ENCODE measurements at regions not wholly inside any gene's neighbourhood (a gene's known extent, or its start where the extent isn't known, plus 50 kb on each side); places are given as distances from the start of the nearest gene placed in this dataset.

DNA sequence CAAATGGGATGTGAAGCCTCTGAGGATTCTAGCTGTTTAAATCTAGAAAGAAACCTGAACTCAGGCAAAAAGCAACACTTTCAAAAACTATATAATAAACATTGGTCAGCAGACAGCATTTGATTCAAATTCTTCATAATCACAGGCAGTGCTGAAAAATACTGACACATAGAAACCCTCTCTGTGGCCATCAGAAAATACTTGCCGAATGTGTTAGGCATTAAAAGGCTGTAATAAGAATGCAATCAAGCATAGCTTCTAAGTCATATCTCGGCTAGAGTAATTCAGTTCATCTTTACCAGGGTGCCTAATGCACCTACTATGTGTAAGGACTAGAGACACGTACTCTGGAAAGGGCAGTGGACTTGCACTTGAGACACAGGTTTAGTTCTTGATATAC, 405.3 kb upstream of the SGCD start:
- no peak for DNase-seq (ENCODE audit: low spot score)

DNA sequence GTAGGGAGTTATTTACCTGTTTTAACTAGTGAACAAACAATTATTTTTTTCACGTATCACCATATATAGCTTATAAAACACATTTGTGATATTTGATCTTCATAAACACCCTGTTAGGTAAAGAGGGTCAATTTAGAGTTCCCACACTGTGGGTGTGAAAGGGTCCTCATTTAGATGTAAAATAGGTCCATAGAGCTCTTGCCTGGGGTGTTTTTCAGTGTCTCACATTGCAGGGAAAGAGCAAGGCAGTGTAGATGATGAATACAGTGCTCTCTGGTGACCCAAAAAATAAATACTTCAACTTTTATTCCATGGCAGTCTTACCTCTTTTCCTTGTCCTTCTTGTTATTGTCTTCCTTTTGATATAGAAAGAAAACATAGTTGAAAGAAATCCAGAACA, 403.2 kb upstream of the SGCD start:
- DNase-seq (ENCODE audit: low spot score), result no peak

DNA sequence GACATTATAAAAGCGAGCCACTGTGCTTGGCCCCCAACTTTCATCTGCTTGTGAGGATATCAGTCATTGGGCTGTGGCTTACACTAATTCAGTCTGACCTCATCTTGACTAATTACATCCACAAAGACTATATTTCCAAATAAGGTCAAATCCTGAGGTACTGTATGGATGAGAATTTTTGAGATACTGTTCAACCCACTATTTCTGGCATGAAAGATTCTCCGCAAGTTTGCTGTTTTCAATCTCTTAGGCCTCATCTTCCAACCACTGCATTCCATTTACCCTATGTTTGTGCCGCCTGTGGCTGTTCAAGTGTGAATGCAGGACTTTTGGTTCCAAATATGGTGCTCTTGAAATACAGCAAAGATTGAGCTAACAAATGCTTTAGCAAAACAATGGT, 400.9 kb upstream of the SGCD start:
- DNase-seq (ENCODE audit: low spot score), result no peak

DNA sequence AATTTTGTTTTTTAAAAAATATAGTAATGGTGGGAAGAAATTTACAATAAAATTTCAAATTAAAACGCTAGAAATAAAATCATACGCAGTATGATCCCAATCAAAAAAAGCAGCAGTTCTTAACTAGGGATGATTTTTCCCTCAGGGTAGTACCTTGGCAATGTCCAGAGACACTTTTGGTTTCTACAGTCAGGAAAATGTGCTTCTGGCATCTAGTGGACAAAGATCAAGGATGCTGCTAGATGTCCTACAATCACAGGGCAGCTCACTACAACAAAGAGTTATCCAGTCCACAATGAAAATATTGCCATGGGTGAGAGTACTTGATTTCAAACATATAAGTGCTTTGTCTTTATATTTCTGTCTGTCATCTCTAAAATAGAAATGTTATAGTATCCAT, 400.2 kb upstream of the SGCD start:
- DNase-seq (ENCODE audit: low spot score), result no peak

DNA sequence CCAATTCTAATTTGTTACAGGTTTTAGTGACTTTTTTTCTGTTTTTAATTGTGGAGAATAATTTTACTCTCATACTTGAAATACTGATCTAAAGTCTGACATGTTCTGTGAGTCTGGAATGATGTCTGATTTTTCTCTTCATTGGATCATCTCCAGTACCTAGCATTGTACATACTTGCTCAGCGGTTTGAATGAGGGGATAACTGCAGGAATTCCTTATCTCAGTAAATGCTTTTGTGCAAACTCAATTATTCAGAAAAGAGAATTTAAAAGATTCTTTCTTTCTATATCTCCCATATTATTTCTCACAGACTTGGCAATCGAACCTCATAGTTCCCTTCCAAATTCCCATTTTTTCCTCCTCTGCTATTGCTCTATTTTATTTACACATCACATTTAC, 397.9 kb upstream of the SGCD start:
- no peak for DNase-seq (ENCODE audit: low spot score)

DNA sequence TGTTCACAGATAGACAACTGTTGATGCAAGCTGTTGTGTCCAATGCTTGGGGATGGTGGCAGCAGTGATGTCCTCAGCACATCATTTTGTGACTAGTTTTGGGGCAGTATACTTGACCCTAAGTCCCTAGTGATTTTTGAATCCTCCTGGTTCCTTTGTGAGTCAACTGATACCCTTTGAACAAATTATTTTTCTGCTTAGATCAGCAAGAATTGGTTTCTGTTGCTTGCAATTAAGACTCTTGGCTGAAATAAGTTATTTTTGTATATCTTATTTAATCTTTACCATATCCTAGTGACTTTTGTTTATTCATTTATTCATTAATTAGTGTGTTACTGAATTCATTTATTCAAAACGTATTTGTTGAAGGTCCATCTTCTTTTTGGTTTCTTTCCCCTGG, 392.0 kb upstream of the SGCD start:
- no peak for DNase-seq (ENCODE audit: low spot score)

DNA sequence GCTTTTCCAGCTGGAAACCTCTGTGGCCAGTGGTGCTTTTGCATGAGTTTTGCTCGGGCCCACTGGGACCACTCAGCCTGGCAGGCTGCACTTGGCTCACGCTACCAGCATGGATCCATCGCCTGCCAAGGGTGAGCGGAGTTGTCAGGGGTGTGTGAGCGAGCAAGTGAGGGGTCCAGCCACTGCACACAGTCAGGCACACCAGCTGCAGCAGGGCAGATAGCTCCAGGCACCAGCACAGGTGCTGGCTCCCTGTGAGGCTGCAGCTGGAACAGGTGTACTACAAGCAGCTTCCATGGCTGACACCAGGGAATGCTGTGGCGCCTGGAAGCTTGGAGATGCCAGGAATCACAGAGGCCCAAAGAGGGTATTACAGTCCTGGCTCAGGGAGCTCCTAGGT, 391.2 kb upstream of the SGCD start:
- DNase-seq (ENCODE audit: low spot score), result no peak

DNA sequence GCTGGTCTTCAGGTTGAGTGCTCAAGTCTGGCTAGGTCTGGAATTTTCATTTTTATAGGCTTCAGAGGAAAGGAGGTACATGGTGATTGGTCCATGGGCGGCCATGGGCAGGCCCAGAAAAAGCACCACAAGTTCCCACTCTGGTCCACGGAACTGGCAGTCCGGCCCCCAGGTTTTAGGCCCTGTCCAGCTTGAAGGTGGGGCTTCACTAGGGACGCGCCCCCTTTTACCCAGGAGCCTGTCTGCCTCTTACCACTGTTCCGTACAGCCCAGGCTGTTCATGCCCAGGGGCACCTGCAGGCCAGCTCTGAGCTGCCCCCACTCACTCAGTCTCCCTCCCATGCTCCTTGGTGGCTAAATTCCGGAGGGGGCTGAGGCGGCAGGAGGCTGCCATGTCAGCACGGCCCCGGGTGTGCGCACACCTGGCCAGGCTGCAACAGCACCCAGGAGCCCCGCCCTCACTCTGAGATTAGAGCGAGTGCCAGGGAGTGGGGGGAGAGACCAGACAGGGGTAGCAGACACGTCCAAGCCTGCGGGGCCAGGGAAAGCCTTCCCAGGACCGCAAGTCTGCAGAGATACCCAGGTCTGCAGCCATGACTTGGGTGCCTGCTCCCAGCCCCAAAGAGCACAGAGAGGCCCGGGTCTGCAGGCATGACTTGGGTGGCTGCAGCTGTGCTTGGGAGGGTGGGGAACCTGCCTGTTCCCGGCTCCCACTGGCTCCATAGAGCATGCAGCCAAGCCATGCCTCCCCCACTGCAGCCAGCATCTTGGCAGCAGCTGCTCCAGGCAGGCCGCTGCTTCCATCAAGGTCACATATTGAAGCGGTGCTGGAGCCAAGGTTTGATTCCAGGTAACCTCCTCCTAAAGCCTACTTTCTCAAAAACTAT, 390.2 kb upstream of the SGCD start:
- no peak for DNase-seq (ENCODE audit: low spot score)

DNA sequence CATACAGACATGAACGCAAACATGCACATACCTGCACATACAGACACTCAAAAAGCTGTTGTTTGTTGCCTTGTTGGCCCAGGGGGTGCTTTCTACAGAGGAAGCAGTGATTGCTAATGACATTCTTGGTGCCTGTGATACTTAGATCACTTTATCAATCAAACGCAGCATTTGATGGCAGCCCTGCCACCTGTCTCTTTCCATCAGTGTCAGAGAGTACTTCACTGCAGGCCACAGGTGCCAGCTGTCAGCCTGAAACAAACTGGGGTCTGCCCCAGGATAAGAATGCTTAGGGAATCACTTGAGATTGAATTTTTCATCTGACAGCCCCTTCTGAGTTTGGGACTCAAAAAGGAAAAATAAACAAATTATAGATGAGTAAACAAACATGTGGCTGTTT, 388.9 kb upstream of the SGCD start:
- no peak for DNase-seq (ENCODE audit: low spot score)

DNA sequence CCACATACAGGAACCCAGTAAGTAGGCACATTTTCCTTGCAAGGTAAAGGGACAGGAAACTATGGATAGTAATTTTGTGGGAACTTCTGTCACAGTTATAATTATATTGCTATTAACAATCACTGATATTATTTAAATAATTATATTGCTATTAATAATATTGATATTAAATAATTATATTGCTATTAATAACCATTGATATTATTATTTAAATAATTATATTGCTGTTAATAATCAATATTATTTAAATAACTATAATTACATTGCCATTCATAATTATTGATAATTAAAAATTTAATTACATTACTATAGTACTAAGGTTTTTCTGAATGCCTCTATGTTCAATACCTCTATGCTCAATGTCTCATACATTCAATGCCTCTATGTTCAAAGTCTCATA, 385.6 kb upstream of the SGCD start:
- no peak for DNase-seq (ENCODE audit: low spot score)

DNA sequence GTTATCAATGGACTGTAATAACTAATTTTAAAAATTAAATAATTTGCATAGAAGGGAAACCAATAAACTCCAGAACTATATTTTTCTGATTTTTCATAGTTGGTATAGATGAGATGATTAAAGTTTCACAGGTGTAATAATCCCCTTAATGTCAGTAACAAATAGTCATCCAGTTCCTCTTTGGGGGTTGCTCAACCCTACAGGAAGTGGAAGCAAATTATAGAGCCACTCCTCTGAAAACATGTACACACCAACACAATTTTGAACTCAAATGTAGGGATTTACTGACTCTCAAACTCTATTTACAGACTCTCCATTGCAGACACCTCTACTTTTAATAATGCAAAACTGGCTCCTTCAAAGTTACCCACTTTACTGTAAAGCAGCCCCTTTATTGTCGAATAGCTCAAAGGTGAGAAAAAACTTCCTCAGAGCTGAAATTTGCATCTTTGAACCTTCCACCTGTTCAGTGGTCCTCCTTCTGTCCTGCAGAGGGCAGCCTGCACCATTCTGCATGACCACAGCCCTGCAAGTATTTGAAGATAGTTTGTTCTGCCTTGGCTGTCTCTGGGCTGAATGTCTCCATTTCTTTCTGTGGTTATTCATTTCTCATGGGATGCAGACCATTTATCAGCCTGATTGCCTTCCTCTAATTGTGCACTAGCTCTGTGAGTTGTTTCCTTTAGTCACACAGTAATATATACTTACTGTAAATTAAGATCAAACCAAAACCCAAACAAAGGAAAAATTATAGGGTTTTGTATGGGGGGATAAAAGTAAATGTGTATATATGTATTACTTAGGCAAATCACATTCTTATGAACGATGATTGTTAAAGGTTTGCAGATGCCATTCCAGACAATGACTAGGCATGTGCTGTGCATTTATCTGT, 383.2 kb upstream of the SGCD start:
- peak; percentile 58 for DNase-seq (ENCODE audit: low spot score)

DNA sequence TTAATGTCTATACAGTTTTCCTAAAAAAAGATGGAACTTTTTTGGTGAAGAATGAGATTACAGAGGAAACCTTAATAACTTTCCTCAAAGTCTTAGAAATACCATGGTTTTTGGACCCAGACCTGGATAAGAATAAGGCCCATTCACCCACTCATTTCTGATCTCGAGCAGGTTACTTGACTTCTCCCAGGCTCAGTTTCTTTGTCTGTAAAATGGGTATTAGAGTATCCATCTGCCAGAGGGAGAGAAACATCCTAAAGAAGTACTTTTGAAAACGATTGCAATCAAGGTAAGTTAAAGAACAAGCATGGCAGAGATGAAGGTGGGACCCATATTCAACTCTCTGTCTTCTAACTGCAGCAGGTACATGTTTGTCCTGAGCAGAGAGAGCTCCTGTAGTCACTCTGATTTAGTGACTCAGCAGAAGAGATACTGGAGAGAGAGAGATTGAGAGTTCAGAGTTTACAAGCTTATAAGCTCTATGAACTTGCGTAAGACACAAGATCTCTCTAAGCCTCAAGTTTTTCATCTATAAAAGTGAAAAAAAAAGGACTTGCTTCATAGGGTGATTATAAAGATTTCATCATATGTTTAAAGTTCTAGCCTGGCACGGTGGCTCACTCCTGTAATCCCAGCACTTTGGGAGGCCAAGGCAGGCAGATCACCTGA, 379.4 kb upstream of the SGCD start:
- no peak for DNase-seq (ENCODE audit: low spot score)

DNA sequence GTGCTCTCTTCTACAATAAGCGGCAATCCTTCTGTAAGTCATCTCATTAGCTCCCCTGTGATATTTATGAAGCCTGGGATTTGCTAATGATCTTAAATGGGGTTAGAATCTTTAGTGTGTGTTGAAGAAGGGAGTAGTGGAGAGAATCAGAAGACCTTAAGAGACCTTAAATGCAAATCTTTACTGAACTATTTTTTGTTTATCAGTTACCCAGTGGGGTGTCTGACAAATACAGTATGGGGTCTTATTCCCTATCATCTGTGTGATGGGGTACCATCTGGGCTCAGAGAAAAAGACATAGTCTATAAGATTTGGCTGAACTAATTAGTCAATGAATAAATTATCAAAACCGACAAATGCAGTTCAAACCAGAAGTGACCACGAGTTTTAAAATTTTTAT, 378.4 kb upstream of the SGCD start:
- DNase-seq (ENCODE audit: low spot score), result no peak

DNA sequence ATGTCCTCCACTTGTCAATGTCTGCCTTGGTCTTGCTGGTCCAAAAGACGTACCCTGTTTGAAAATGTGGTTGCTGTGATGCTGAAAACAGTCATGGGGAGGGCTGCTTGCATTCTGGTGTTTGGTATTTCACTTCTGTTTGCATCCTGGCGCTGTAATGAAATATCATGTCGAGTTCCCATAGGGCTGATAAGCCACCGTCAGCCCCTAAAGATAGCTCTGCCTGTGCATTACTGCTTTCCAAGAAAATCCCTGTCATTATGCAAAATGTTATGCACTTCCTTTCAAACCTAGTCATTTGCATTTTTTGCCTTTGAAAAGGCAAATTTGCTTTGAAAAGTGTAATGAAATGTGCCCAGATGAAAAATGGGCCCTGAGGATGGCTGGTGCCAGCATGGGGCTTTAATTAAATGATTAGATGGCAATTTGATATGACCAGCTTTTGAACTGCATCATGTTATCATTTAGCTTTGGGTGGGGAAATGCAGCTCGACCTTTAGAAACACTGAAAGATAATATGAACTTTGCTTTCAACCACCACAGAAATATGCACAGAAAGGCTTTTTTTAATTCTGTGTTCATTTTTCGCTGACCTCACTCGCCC, 374.4 kb upstream of the SGCD start:
- no peak for DNase-seq (ENCODE audit: low spot score)

DNA sequence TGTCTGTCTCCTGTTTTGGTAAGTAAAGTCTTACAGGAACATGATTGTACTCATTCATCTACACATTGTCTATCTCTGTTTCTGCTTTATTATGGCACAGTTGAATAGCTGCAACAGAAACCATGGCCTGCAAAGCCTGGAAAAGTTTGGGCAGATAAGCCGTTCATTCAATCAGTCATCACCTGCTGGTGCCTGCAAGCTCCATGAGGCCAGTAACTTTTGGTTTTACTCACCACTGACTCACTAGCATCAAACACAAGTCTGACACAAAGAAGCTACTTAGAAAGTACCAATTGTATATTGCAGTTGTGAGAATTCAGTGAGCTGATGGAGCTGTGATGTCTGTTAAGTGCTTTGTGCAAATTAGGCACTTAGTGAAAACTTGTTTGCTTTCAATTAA, 373.6 kb upstream of the SGCD start:
- no peak for DNase-seq (ENCODE audit: low spot score)

DNA sequence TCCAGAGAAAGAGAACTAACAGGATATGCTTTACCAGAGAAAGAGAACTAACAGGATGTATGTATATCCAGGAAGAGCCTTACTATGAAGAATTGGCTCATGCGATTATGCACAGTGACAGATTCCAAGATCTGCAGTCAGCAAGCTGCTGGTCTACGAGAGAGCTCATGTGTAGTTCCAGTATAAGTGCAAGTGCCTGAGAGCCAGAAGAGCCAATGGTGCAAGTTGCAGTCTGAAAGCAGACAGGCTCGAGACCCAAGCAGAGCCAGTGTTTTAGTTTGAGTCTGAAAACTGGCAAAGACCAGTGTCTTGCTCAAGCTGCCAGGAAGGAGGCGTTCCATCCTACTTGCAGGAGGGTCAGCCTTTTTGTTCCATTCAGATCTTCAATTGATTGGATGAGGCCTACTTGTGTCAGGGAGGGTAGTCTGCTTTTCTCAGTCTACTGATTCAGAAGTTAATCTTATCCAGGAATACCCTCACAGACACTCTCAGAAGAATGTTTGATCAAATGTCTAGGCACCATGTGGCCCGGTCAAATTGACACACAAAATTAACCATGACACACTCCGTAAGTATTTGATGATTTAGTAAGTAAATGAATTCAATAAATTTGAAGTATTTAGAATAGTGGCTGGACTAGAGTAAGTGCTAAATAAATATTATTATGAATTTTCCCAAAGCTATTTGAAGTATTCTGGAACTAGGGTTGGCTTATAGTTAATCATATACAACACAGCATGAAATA, 372.1 kb upstream of the SGCD start:
- DNase-seq (ENCODE audit: low spot score), result no peak

DNA sequence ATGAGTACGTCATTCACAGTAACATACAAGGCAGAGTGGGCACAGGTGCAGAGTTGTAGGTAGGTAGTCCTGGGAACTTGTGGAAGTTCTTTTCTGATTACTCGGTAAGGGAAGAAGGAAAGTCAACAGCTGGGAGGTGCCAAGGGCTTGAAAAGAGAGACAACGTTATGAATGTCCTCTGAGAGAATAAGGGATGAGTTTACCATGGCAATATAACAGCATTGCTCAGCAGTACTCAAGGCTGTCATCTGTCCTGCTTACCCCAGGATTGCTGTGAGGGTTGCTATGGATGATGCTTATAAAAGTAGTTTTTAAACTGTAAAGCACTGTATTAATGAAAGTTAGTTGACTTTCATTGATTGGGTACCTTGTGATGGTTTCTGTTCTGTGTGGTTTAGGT, 369.1 kb upstream of the SGCD start:
- DNase-seq (ENCODE audit: low spot score), result no peak

DNA sequence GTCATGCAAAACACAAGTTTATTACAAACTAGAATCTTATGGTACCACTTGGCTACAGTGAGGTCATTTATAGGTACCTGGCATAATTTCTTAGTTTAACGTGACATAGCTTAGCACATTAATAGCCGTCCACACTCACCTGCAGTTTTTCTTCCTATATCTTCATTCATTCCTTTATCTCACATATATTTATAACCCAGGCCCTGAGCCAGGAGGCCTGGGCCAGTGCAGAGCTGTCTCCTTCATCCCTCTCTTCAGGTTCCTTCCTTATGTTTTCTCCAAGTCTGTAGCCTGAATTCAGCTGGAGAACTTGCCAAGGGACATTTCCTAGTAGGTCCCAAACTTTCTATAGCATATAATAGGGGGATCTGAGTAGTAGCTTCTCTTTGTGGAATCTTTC, 367.9 kb upstream of the SGCD start:
- DNase-seq (ENCODE audit: low spot score), result no peak

DNA sequence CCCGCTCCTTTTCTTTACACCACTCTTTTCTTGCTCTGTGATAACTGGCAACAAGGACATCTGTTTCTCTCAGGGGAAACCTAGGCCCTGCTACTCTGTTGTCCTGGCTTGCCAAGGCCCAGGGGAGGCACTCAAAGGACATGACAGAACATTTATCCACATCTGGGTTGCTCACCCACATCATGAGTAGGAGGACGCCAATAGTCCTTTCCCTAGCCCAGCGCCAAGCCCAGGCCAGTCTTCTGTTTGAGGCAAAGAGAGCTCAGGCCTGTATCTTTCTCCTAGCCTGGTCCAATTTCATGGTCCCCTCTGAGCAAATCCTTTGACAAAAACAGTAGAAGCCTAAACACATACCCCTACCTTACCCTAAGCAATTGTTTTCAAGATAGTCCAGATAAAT, 366.8 kb upstream of the SGCD start:
- DNase-seq (ENCODE audit: low spot score), result no peak

DNA sequence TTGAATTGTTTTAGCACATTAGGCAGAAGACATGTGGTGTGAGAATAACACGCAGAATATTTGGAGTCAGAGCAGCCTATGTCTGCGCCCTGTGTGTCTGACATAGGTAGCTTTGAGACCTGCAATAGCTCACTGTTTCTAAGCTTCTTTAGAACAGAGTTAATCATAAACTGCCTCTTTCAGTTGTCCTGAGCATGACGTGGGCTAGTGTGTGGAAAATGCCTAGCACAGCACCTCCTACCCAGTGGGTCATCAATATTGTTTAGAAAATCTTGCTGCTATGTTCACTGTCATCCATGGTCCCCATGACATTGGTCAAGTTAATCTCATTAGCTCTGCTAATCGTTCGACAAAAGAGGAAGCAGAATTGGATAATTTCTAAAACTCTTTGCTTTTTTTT, 357.4 kb upstream of the SGCD start:
- no peak for DNase-seq (ENCODE audit: low spot score)

DNA sequence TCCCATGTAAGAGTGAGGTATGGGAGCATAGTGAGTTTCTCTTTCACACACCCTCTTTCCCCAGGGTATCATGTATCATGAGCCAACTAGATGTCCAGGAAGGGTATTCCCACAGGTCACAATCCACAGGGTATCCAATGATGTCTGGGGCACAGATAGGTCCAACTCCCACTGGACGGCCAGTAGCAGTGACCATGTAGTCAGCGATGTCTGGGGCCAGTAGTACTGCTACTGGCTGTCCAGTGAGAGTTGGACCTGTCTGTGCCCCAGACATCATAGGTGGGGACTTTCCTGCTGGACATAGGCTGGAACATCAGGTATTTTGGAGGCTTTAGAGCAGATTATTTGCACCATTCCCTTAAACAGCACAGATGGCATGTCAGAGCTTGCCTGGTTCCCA, 352.6 kb upstream of the SGCD start:
- DNase-seq (ENCODE audit: low spot score), result no peak

DNA sequence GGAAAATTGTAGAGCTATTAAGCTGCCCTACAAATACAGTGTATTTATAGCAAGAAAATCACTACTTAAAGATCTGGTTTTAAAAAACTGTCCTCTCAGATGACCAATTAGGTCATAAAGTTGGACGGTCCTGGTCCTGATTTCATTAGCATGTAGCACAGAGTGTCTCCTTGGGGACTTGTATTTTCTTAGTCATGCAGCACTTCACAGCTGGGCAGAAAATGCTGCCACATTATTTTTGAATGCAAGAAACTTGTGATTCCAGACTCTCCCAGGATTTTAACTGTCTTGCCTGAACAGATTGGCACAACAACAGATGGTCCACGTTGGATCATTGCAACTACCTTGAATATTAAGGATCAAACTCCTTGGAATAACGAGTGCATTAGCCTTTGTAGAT, 348.1 kb upstream of the SGCD start:
- no peak for DNase-seq (ENCODE audit: low spot score)

Measured in iPS-NIHi11 (cell line).